T-helper 2 cell treated with Interferon-gamma antibody and Interleukin-4, amounts not matched to agents 5 μg/mL and 100 μg/mL, for 36 hours (primary cell): ENCODE measurements at regions not wholly inside any gene's neighbourhood (a gene's known extent, or its start where the extent isn't known, plus 50 kb on each side); places are given as distances from the start of the nearest gene placed in this dataset.
"Not testable (repeated sequence)": the region's sequence is repeated elsewhere in the genome, so short reads cannot be mapped to it uniquely, and the experiment has no call there.

ENCODE experiments used
- DNase-seq: peaks from one replicate; pipeline ENCODE4 v3.0.0; 2021; ENCODE audit warnings: low spot score
- H3K27ac Mint-ChIP-seq: one replicate; pipeline ENCODE4 v1.8.0; 2021; ENCODE audit warnings: mild to moderate bottlenecking, mixed read lengths
- H3K27me3 Mint-ChIP-seq: one replicate; pipeline ENCODE4 v1.8.0; 2021; ENCODE audit warnings: low read depth, mixed read lengths
- H3K36me3 Mint-ChIP-seq: one replicate; pipeline ENCODE4 v1.8.0; 2021; ENCODE audit warnings: low read depth, mixed read lengths
- H3K4me1 Mint-ChIP-seq: one replicate; pipeline ENCODE4 v1.8.0; 2021; ENCODE audit warnings: low read depth, mixed read lengths
- H3K4me3 Mint-ChIP-seq: one replicate; pipeline ENCODE4 v1.8.0; 2022; ENCODE audit warnings: mild to moderate bottlenecking, moderate library complexity, mixed read lengths
- H3K9me3 Mint-ChIP-seq: one replicate; pipeline ENCODE4 v1.8.0; 2021; ENCODE audit warnings: mixed read lengths

GRCh38 chr6:56795466-56796195 lies 152.9 kb upstream of the DST start:
- Mint-ChIP-seq H3K4me1 (no peaks in the 10 kb centered on the region), H3K36me3 (no peaks in the 10 kb centered on the region), H3K4me3 (no peak overlapping the region), H3K27me3 (peaks cover 2% of the 10 kb centered on the region), H3K27ac (no peak overlapping the region), H3K9me3 (no peaks in the 10 kb centered on the region)
- no peak for DNase-seq

GRCh38 chr6:56794421-56794820 lies 151.7 kb upstream of the DST start:
- Mint-ChIP-seq H3K4me3 (no peak overlapping the region), H3K27me3 (peaks cover 2% of the 10 kb centered on the region), H3K27ac (no peak overlapping the region), H3K9me3 (no peaks in the 10 kb centered on the region), H3K4me1 (no peaks in the 10 kb centered on the region), H3K36me3 (no peaks in the 10 kb centered on the region)
- DNase-seq: no peak

- Mint-ChIP-seq H3K4me1 (no peaks in the 10 kb centered on the region), H3K36me3 (no peaks in the 10 kb centered on the region), H3K9me3 (no peaks in the 10 kb centered on the region), H3K27ac (no peak overlapping the region), H3K4me3 (no peak overlapping the region), H3K27me3 (peaks cover 2% of the 10 kb centered on the region)
- no peak for DNase-seq
These were observed 151.2 kb upstream of the DST start for GRCh38 chr6:56793938-56794337.

GRCh38 chr6:56790414-56790813 lies 147.7 kb upstream of the DST start:
- no peaks in the 10 kb centered on the region for H3K4me1 Mint-ChIP-seq
- H3K36me3 Mint-ChIP-seq: no peaks in the 10 kb centered on the region
- no peak for DNase-seq
- H3K27ac Mint-ChIP-seq: no peak overlapping the region
- peaks cover 4% of the 10 kb centered on the region for H3K9me3 Mint-ChIP-seq
- no peaks in the 10 kb centered on the region for H3K27me3 Mint-ChIP-seq
- H3K4me3 Mint-ChIP-seq: no peak overlapping the region

- peaks cover 4% of the 10 kb centered on the region for H3K9me3 Mint-ChIP-seq
- no peak for DNase-seq
- no peaks in the 10 kb centered on the region for H3K36me3 Mint-ChIP-seq
- H3K27ac Mint-ChIP-seq: no peak overlapping the region
- no peaks in the 10 kb centered on the region for H3K4me1 Mint-ChIP-seq
- H3K27me3 Mint-ChIP-seq: no peaks in the 10 kb centered on the region
- no peak overlapping the region for H3K4me3 Mint-ChIP-seq
These were observed 147.2 kb upstream of the DST start for GRCh38 chr6:56789879-56790278.

GRCh38 chr6:56789342-56789741 lies 146.7 kb upstream of the DST start:
- Mint-ChIP-seq H3K9me3 (peaks cover 4% of the 10 kb centered on the region), H3K36me3 (no peaks in the 10 kb centered on the region), H3K4me1 (no peaks in the 10 kb centered on the region), H3K4me3 (no peak overlapping the region), H3K27me3 (no peaks in the 10 kb centered on the region), H3K27ac (no peak overlapping the region)
- no peak for DNase-seq

- H3K4me1 Mint-ChIP-seq: no peaks in the 10 kb centered on the region
- no peak for DNase-seq
- no peaks in the 10 kb centered on the region for H3K27me3 Mint-ChIP-seq
- H3K9me3 Mint-ChIP-seq: peaks cover 4% of the 10 kb centered on the region
- no peaks in the 10 kb centered on the region for H3K36me3 Mint-ChIP-seq
- no peak overlapping the region for H3K4me3 Mint-ChIP-seq
- H3K27ac Mint-ChIP-seq: no peak overlapping the region
These were observed 144.5 kb upstream of the DST start for GRCh38 chr6:56787209-56787608.

- no peak overlapping the region for H3K27ac Mint-ChIP-seq
- no peaks in the 10 kb centered on the region for H3K27me3 Mint-ChIP-seq
- H3K4me1 Mint-ChIP-seq: no peaks in the 10 kb centered on the region
- DNase-seq: no peak
- H3K36me3 Mint-ChIP-seq: no peaks in the 10 kb centered on the region
- H3K4me3 Mint-ChIP-seq: no peak overlapping the region
- H3K9me3 Mint-ChIP-seq: peaks cover 4% of the 10 kb centered on the region
These were observed 143.6 kb upstream of the DST start for GRCh38 chr6:56786256-56786655.

GRCh38 chr6:56785536-56785935 lies 142.8 kb upstream of the DST start:
- H3K36me3 Mint-ChIP-seq: not testable (repeated sequence)

GRCh38 chr6:56780109-56780508 lies 137.4 kb upstream of the DST start:
- H3K36me3 Mint-ChIP-seq, H3K27me3 Mint-ChIP-seq, H3K4me3 Mint-ChIP-seq, H3K9me3 Mint-ChIP-seq, H3K27ac Mint-ChIP-seq, H3K4me1 Mint-ChIP-seq, DNase-seq: not testable (repeated sequence)

More at GRCh38 chr6:56785536-56785935, 142.8 kb upstream of the DST start:
- not testable (repeated sequence) for H3K27me3 Mint-ChIP-seq, H3K4me1 Mint-ChIP-seq, H3K4me3 Mint-ChIP-seq, H3K9me3 Mint-ChIP-seq, H3K27ac Mint-ChIP-seq, DNase-seq

- H3K9me3 Mint-ChIP-seq, H3K4me3 Mint-ChIP-seq, H3K36me3 Mint-ChIP-seq, H3K27me3 Mint-ChIP-seq, DNase-seq, H3K27ac Mint-ChIP-seq, H3K4me1 Mint-ChIP-seq: not testable (repeated sequence)
These were observed 135.8 kb upstream of the DST start for GRCh38 chr6:56778503-56778902.

GRCh38 chr6:56775498-56776166 lies 132.9 kb upstream of the DST start:
- H3K27me3 Mint-ChIP-seq: no peaks in the 10 kb centered on the region
- no peak overlapping the region for H3K27ac Mint-ChIP-seq
- H3K4me1 Mint-ChIP-seq: no peaks in the 10 kb centered on the region
- no peaks in the 10 kb centered on the region for H3K36me3 Mint-ChIP-seq
- no peak overlapping the region for H3K4me3 Mint-ChIP-seq
- H3K9me3 Mint-ChIP-seq: no peaks in the 10 kb centered on the region
- no peak for DNase-seq

- no peaks in the 10 kb centered on the region for H3K27me3 Mint-ChIP-seq
- no peak overlapping the region for H3K27ac Mint-ChIP-seq
- no peak for DNase-seq
- no peaks in the 10 kb centered on the region for H3K4me1 Mint-ChIP-seq
- H3K36me3 Mint-ChIP-seq: no peaks in the 10 kb centered on the region
- no peak overlapping the region for H3K4me3 Mint-ChIP-seq
- H3K9me3 Mint-ChIP-seq: no peaks in the 10 kb centered on the region
These were observed 130.1 kb upstream of the DST start for GRCh38 chr6:56772737-56773184.

GRCh38 chr6:56771929-56772607 lies 129.4 kb upstream of the DST start:
- Mint-ChIP-seq H3K9me3 (no peaks in the 10 kb centered on the region), H3K4me1 (no peaks in the 10 kb centered on the region), H3K4me3 (no peak overlapping the region), H3K27me3 (no peaks in the 10 kb centered on the region), H3K36me3 (no peaks in the 10 kb centered on the region), H3K27ac (no peak overlapping the region)
- no peak for DNase-seq
